Nephron progenitor cell (in vitro differentiated cells): ENCODE measurements at regions not wholly inside any gene's neighbourhood (a gene's known extent, or its start where the extent isn't known, plus 50 kb on each side); places are given as distances from the start of the nearest gene placed in this dataset.

Experiments used
- DNase-seq: peaks from one replicate; pipeline ENCODE4 v3.0.0; 2021
- H3K27ac Mint-ChIP-seq: 2 replicates; pipeline ENCODE4 v1.8.0; 2021; ENCODE audit warnings: mild to moderate bottlenecking, moderate library complexity, mixed read lengths
- H3K27me3 Mint-ChIP-seq: 2 replicates; pipeline ENCODE4 v1.8.0; 2021; ENCODE audit warnings: mild to moderate bottlenecking, low read depth, mixed read lengths; ENCODE audit not compliant: poor library complexity
- H3K36me3 Mint-ChIP-seq: 2 replicates; pipeline ENCODE4 v1.8.0; 2021; ENCODE audit warnings: low read depth, mixed read lengths
- H3K4me1 Mint-ChIP-seq: 2 replicates; pipeline ENCODE4 v1.8.0; 2021; ENCODE audit warnings: mixed read lengths
- H3K4me3 Mint-ChIP-seq: 2 replicates; pipeline ENCODE4 v1.8.0; 2021; ENCODE audit warnings: mild to moderate bottlenecking, moderate library complexity, mixed read lengths
- H3K9me3 Mint-ChIP-seq: 2 replicates; pipeline ENCODE4 v1.8.0; 2021; ENCODE audit warnings: mild to moderate bottlenecking, moderate library complexity, mixed read lengths
- TF ChIP-seq, protein P1 (sequence below): fragments of 200-600 bp; sonication (generic); IDR thresholded peaks from 2 replicates; pipeline ENCODE4 v1.5.0; 2021; ENCODE audit warnings: antibody characterized with exemption

DNA sequence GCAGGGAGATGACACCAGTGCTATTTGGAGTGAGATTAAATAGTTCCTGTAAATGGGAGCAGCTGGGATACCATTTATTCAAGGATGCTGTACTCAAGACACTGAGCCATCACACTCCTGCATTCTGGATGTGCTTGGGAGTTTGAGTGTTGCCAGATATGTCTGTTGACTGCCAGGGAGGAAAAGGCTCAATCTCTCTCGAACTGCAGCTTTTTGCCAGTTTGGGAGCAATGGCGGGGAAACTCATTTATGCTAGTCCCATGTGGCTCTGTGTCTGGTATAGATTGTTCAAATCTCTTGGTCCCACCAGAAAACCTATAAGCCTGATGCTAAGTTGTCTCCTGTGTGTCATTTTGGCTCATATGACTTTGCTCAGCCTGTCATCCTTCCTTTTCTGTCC lies 363.6 kb downstream of the WDR72 start:
- Mint-ChIP-seq H3K27me3 (peaks cover 3% of the 10 kb centered on the region), H3K9me3 (no peaks in the 10 kb centered on the region), H3K27ac (no peak overlapping the region), H3K36me3 (no peaks in the 10 kb centered on the region), H3K4me1 (peaks cover 7% of the 10 kb centered on the region), H3K4me3 (no peak overlapping the region)
- TF ChIP-seq, protein P1, sequence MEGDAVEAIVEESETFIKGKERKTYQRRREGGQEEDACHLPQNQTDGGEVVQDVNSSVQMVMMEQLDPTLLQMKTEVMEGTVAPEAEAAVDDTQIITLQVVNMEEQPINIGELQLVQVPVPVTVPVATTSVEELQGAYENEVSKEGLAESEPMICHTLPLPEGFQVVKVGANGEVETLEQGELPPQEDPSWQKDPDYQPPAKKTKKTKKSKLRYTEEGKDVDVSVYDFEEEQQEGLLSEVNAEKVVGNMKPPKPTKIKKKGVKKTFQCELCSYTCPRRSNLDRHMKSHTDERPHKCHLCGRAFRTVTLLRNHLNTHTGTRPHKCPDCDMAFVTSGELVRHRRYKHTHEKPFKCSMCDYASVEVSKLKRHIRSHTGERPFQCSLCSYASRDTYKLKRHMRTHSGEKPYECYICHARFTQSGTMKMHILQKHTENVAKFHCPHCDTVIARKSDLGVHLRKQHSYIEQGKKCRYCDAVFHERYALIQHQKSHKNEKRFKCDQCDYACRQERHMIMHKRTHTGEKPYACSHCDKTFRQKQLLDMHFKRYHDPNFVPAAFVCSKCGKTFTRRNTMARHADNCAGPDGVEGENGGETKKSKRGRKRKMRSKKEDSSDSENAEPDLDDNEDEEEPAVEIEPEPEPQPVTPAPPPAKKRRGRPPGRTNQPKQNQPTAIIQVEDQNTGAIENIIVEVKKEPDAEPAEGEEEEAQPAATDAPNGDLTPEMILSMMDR = no peak
- no peak for DNase-seq

DNA sequence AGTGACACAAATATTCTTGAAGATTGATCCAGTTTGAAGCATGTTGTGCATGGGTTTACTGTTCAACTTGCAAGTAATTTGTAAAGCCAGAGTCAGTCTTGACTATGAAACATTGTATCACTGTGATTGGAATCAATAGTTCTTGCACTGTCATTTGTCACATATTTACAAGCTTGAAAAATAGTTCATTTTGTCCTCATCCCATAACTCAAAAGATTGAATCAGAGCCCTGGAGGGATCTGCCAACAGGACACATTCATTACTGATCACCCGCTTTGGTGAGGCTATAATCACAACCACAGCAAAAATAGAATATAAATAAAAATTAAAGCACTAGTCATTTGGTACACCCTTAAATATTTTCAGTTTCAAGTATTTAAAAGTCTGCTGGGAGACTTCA lies 368.9 kb downstream of the WDR72 start:
- Mint-ChIP-seq H3K27ac (no peak overlapping the region), H3K27me3 (no peaks in the 10 kb centered on the region), H3K4me1 (no peaks in the 10 kb centered on the region), H3K4me3 (no peak overlapping the region), H3K36me3 (no peaks in the 10 kb centered on the region), H3K9me3 (no peaks in the 10 kb centered on the region)
- DNase-seq = no peak
- TF ChIP-seq, protein P1 = no peak

DNA sequence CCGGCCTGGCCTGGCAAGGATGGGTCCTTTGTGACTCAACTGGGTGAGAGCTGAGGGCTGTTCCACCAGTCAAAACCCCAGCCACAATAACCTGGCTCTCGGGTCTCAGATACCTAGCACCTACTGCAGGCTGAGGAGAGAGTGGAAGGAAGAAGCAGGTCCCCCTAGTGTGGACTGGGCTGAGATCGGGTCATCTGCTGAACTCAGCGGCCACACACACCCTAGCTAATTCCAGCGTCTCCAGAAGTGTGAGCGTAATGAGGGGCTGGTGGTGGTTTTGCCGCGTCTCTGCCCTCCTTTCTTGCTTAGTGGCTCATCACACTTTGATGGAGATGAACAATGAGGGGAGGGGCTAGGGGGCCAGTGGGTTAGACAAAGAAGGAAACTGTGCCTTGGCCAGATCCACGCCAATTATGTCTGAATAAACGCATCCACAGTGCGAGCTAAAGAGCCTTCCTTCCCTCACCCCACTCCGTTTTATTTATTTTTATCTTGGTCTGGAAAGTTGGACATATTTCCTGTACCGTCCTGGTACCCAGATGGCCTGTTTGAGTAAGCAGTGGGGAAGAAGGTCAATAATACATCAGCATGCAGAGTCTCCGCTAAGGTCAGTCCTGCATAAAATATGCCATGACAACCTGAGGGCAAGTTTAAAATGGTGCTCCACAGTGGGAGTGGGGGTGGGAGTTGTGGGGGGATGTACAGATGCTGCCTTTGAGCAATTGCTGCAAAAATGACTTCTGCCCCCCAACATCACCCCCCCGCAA lies 370.0 kb downstream of the WDR72 start:
- H3K36me3 Mint-ChIP-seq = no peaks in the 10 kb centered on the region
- TF ChIP-seq, protein P1 = no peak
- H3K27ac Mint-ChIP-seq = no peak overlapping the region
- H3K9me3 Mint-ChIP-seq = no peaks in the 10 kb centered on the region
- no peaks in the 10 kb centered on the region for H3K4me1 Mint-ChIP-seq
- peaks cover under 1% of the 10 kb centered on the region for H3K27me3 Mint-ChIP-seq
- no peak overlapping the region for H3K4me3 Mint-ChIP-seq
- no peak for DNase-seq

DNA sequence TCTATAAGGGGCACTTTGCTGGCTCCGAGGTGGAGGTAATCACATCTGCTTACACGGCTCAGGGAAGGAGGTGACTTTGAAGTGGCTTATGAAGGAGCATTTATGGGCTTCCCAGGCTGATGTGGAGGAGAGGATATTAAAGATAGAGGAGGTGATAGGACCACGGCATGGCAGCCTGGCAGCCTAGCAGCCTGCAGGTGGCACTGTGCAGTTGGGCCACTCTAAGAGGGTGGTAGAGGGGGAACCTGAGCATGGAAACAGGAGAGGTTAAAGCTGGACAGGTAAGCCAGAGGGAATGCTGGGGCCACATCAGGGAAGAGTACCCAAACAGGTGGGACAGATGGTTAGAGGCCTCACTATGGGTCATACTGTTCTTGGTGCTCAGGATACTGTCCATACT lies 375.0 kb downstream of the WDR72 start:
- Mint-ChIP-seq H3K27ac (no peak overlapping the region), H3K36me3 (no peaks in the 10 kb centered on the region), H3K4me3 (no peak overlapping the region), H3K27me3 (peaks cover 6% of the 10 kb centered on the region), H3K4me1 (no peaks in the 10 kb centered on the region), H3K9me3 (peaks cover 5% of the 10 kb centered on the region)
- DNase-seq = no peak
- TF ChIP-seq, protein P1 = peak; percentile 19

DNA sequence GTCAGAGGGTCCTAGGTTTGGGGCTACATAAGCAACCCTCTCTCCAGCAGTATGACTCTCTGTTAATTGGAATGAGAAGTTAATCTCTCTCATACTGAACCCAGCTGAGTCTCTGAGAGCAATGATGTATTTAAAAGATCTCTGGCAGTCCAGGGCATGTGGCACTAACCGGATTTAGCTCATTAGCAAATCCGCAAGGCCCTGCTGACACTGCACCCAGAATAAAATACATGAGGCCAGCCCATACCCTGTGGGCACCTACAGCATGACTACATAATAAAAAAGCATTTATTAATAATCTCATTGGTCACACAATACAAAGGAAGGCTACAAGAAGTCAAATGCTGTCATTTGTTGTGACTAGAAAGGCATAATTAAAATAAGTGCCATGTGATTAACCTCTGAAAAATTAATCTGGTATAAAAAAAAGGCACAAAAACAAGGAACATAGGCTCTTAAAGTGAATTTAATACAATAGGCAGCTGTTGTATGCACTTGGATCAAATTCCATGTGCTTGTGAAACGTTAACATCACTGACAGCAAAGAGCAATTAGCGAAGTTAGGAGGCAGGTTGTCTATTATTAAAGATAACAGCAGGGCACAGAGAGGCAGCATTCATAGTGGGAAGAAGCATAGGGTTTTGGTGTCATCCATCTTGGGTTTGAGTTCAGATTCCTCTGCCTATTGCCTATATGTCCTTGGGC lies 381.2 kb downstream of the WDR72 start:
- H3K27me3 Mint-ChIP-seq = peaks cover 3% of the 10 kb centered on the region
- TF ChIP-seq, protein P1 = no peak
- DNase-seq = no peak
- no peak overlapping the region for H3K4me3 Mint-ChIP-seq
- peaks cover 10% of the 10 kb centered on the region for H3K4me1 Mint-ChIP-seq
- H3K9me3 Mint-ChIP-seq = peaks cover 5% of the 10 kb centered on the region
- H3K27ac Mint-ChIP-seq = no peak overlapping the region
- H3K36me3 Mint-ChIP-seq = no peaks in the 10 kb centered on the region
